DOHH2 (cell line): ENCODE measurements at regions not wholly inside any gene's neighbourhood (a gene's known extent, or its start where the extent isn't known, plus 50 kb on each side); places are given as distances from the start of the nearest gene placed in this dataset.

Source experiments
- H3F3A ChIP-seq: fragments of 200-600 bp; sonication (generic), shearing (Covaris generic); 2 replicates; pipeline ENCODE4 v1.6.0; 2016; ENCODE audit warnings: antibody characterized with exemption, mild to moderate bottlenecking; ENCODE audit not compliant: control insufficient read depth, insufficient read depth
- H3K27ac ChIP-seq: fragments of 200-600 bp; sonication (generic); 2 replicates; pipeline ENCODE4 v1.5.1; 2014; ENCODE audit warnings: low read depth, mild to moderate bottlenecking, low read length, moderate library complexity
- H3K27me3 ChIP-seq: fragments of 200-600 bp; sonication (generic); 2 replicates; pipeline ENCODE4 v1.6.1; 2014; ENCODE audit warnings: mild to moderate bottlenecking, low read length, mixed read lengths; ENCODE audit not compliant: control insufficient read depth
- H3K36me3 ChIP-seq: fragments of 200-600 bp; sonication (generic); 2 replicates; pipeline ENCODE4 v1.6.1; 2014; ENCODE audit warnings: mild to moderate bottlenecking, low read length, moderate library complexity, mixed read lengths; ENCODE audit not compliant: control insufficient read depth
- H3K4me1 ChIP-seq: fragments of 200-600 bp; sonication (generic); 2 replicates; pipeline ENCODE4 v1.6.1; 2014; ENCODE audit warnings: mild to moderate bottlenecking, low read length, mixed read lengths; ENCODE audit not compliant: control insufficient read depth
- H3K4me2 ChIP-seq: fragments of 200-600 bp; sonication (generic); 2 replicates; pipeline ENCODE4 v1.6.0; 2014; ENCODE audit warnings: mild to moderate bottlenecking, low read length, moderate library complexity
- H3K4me3 ChIP-seq: fragments of 200-600 bp; sonication (generic); 2 replicates; pipeline ENCODE4 v1.5.1; 2014; ENCODE audit warnings: mild to moderate bottlenecking, low read length, mixed read lengths
- H3K79me2 ChIP-seq: fragments of 200-600 bp; sonication (generic); 2 replicates; pipeline ENCODE4 v1.6.1; 2014; ENCODE audit warnings: mild to moderate bottlenecking, low read length, mixed read lengths; ENCODE audit not compliant: control insufficient read depth
- H3K9me2 ChIP-seq: fragments of 200-600 bp; sonication (generic); replicated peaks from 2 replicates; pipeline ENCODE4 v1.6.1; 2014; ENCODE audit warnings: mild to moderate bottlenecking, low read length, mixed read lengths; ENCODE audit not compliant: control insufficient read depth
- H3K9me3 ChIP-seq: fragments of 200-600 bp; sonication (generic); 2 replicates; pipeline ENCODE4 v1.6.1; 2014; ENCODE audit warnings: antibody characterized with exemption, low read length, mixed read lengths; ENCODE audit not compliant: control insufficient read depth, insufficient read depth
- H4K20me1 ChIP-seq: fragments of 200-600 bp; sonication (generic); 2 replicates; pipeline ENCODE4 v1.6.0; 2014; ENCODE audit warnings: low read depth, mild to moderate bottlenecking, antibody characterized with exemption, low read length, moderate library complexity; ENCODE audit not compliant: control insufficient read depth, insufficient read depth
- CTCF ChIP-seq: fragments of 200-600 bp; sonication (generic); IDR thresholded peaks from one replicate; pipeline ENCODE4 v1.5.1; 2014; ENCODE audit warnings: antibody characterized with exemption, mild to moderate bottlenecking, low read depth, low read length; ENCODE audit not compliant: poor library complexity, severe bottlenecking
- EZH2phosphoT487 ChIP-seq: fragments of 200-600 bp; sonication (generic); IDR thresholded peaks from 2 replicates; pipeline ENCODE4 v1.6.1; 2017; ENCODE audit warnings: borderline replicate concordance, mild to moderate bottlenecking, antibody characterized with exemption, low read length, moderate library complexity, mixed read lengths

- H3F3A ChIP-seq: no peaks in the 10 kb centered on the region
- H3K4me3 ChIP-seq: no peak overlapping the region
- H3K4me2 ChIP-seq: no peak overlapping the region
- TF ChIP-seq CTCF: no peak
- TF ChIP-seq EZH2phosphoT487: no peak
- no peaks in the 10 kb centered on the region for H3K36me3 ChIP-seq
- H3K9me3 ChIP-seq: no peaks in the 10 kb centered on the region
- H3K9me2 ChIP-seq: no peaks in the 10 kb centered on the region
- H3K27me3 ChIP-seq: no peaks in the 10 kb centered on the region; the same call in 1 of the 2 replicates
- H3K4me1 ChIP-seq: no peaks in the 10 kb centered on the region
- no peaks in the 10 kb centered on the region for H4K20me1 ChIP-seq
- H3K27ac ChIP-seq: no peak overlapping the region
- no peaks in the 10 kb centered on the region for H3K79me2 ChIP-seq
Observed at GRCh38 chr1:221556435-221556834, 185.5 kb downstream of the DUSP10 start.

- H3K4me1 ChIP-seq: no peaks in the 10 kb centered on the region
- no peaks in the 10 kb centered on the region for H3K79me2 ChIP-seq
- no peaks in the 10 kb centered on the region for H4K20me1 ChIP-seq
- H3K9me2 ChIP-seq: no peaks in the 10 kb centered on the region
- no peaks in the 10 kb centered on the region for H3F3A ChIP-seq
- no peak overlapping the region for H3K4me2 ChIP-seq
- H3K9me3 ChIP-seq: no peaks in the 10 kb centered on the region
- no peaks in the 10 kb centered on the region for H3K36me3 ChIP-seq
- H3K4me3 ChIP-seq: no peak overlapping the region
- no peak for TF ChIP-seq CTCF
- no peak for TF ChIP-seq EZH2phosphoT487
- no peaks in the 10 kb centered on the region; the same call in 1 of the 2 replicates for H3K27me3 ChIP-seq
- no peak overlapping the region for H3K27ac ChIP-seq
Observed at GRCh38 chr1:221557013-221557412, 184.9 kb downstream of the DUSP10 start.

GRCh38 chr1:221558396-221558795 is 183.5 kb downstream of the DUSP10 start:
- no peaks in the 10 kb centered on the region for H3F3A ChIP-seq
- no peaks in the 10 kb centered on the region for H3K79me2 ChIP-seq
- H3K9me3 ChIP-seq: no peaks in the 10 kb centered on the region
- no peaks in the 10 kb centered on the region for H3K9me2 ChIP-seq
- H3K27me3 ChIP-seq: no peaks in the 10 kb centered on the region; the same call in 1 of the 2 replicates
- H3K27ac ChIP-seq: no peak overlapping the region
- no peaks in the 10 kb centered on the region for H4K20me1 ChIP-seq
- no peaks in the 10 kb centered on the region for H3K36me3 ChIP-seq
- no peak overlapping the region for H3K4me2 ChIP-seq
- no peak overlapping the region for H3K4me3 ChIP-seq
- TF ChIP-seq CTCF: no peak
- TF ChIP-seq EZH2phosphoT487: no peak
- H3K4me1 ChIP-seq: no peaks in the 10 kb centered on the region
